GM12878 (cell line): ENCODE measurements at regions not wholly inside any gene's neighbourhood (a gene's known extent, or its start where the extent isn't known, plus 50 kb on each side); places are given as distances from the start of the nearest gene placed in this dataset.

Experiments
- ATAC-seq: fragments of 200-7000 bp; cut with Tn5 transposase; 3 replicates; pipeline ENCODE4 v1.9.1; 2020; ENCODE audit warnings: mild to moderate bottlenecking, moderate library complexity
- BruUV-seq: library from RNA; stranded (reverse); fragments of 400-500 nt; replicated peaks from 2 replicates; lab custom pipeline; 2021; lab: Mats Ljungman, UMichigan
- CTCF ChIA-PET: fragments of 300-600 bp; sonication (Branson Sonifier 250); formaldehyde crosslinking; extraction: SDS; loops from one replicate; lab custom pipeline; 2021; ENCODE audit warnings: inconsistent platforms; lab: Yijun Ruan, JAX
- POLR2A ChIA-PET: fragments of 350-600 bp; formaldehyde crosslinking; extraction: SDS; loops from one replicate; lab custom pipeline; 2021; ENCODE audit warnings: inconsistent platforms; lab: Charles Lee
- RAD21 ChIA-PET: fragments of 300-600 bp; sonication (Branson Sonifier 250); formaldehyde crosslinking; loops from one replicate; lab custom pipeline; 2023; ENCODE audit warnings: antibody characterized with exemption; ENCODE audit not compliant: unreplicated experiment; lab: Charles Lee
- SMC1A ChIA-PET: fragments of 300-600 bp; sonication (Branson Sonifier 250); formaldehyde crosslinking; loops from one replicate; lab custom pipeline; 2023; ENCODE audit not compliant: unreplicated experiment, uncharacterized antibody; lab: Charles Lee
- DNase-seq: peaks from one replicate; pipeline ENCODE4 v3.0.0-alpha.2; 2011; ENCODE audit warnings: low read depth, low spot score
- FAIRE-seq: peaks from 3 replicates; lab custom pipeline; 2011; peaks lifted over from hg19 to GRCh38; lab: Jason Lieb, UNC
- H2AFZ ChIP-seq: 2 replicates; pipeline ENCODE4 v1.6.0; 2011; ENCODE audit warnings: low read depth, low read length, control low read depth; ENCODE audit not compliant: control insufficient read depth
- H3K27ac ChIP-seq: 2 replicates; pipeline ENCODE4 v1.5.1; 2011; ENCODE audit warnings: control low read depth; ENCODE audit not compliant: control insufficient read depth, insufficient read depth
- H3K27me3 ChIP-seq, 2 experiments: replicated peaks in 1 of 2; 2 replicates each; pipeline versions ENCODE4 v1.6.0 to v1.6.1; 2011; ENCODE audit warnings: low read length in 1 of 2; ENCODE audit not compliant: control insufficient read depth in 2 of 2, insufficient read depth in 2 of 2
- H3K36me3 ChIP-seq, 2 experiments: 2 replicates each; pipeline ENCODE4 v1.5.1; 2011; ENCODE audit warnings: low read length in 1 of 2; ENCODE audit not compliant: control insufficient read depth in 2 of 2, insufficient read depth in 2 of 2
- H3K4me1 ChIP-seq: 2 replicates; pipeline ENCODE4 v1.6.1; 2011; ENCODE audit warnings: mild to moderate bottlenecking, low read length, moderate library complexity, mixed read lengths; ENCODE audit not compliant: control insufficient read depth, insufficient read depth
- H3K4me2 ChIP-seq: 2 replicates; pipeline ENCODE4 v1.6.0; 2011; ENCODE audit warnings: control low read depth; ENCODE audit not compliant: control insufficient read depth, insufficient read depth
- H3K4me3 ChIP-seq: fragments of 200-600 bp; sonication (generic); 2 replicates; pipeline ENCODE4 v1.5.1; 2016
- H3K79me2 ChIP-seq: 2 replicates; pipeline ENCODE4 v1.6.0; 2011; ENCODE audit warnings: low read length; ENCODE audit not compliant: control insufficient read depth, insufficient read depth
- H3K9ac ChIP-seq: 2 replicates; pipeline ENCODE4 v1.8.0; 2011; ENCODE audit warnings: low read length, control low read depth, mixed read lengths; ENCODE audit not compliant: control insufficient read depth, insufficient read depth
- H3K9me3 ChIP-seq: replicated peaks from 3 replicates; pipeline ENCODE4 v1.5.1; 2011; ENCODE audit warnings: mild to moderate bottlenecking, low read length; ENCODE audit not compliant: control insufficient read depth, insufficient read depth
- H4K20me1 ChIP-seq: 2 replicates; pipeline ENCODE4 v1.6.0; 2011; ENCODE audit not compliant: control insufficient read depth, insufficient read depth
- HDAC2 ChIP-seq: fragments of 200-600 bp; sonication (generic); IDR thresholded peaks from 2 replicates; pipeline ENCODE4 v1.6.1; 2017
- KAT2A ChIP-seq: conservative IDR thresholded peaks from 2 replicates; pipeline ENCODE4 v1.6.1; 2011; ENCODE audit warnings: low read depth, low read length; ENCODE audit not compliant: control insufficient read depth
- SPI1 ChIP-seq: IDR thresholded peaks from 2 replicates; pipeline ENCODE4 v1.6.1; 2011; ENCODE audit warnings: low read depth, mild to moderate bottlenecking, low read length, moderate library complexity, borderline replicate concordance; ENCODE audit not compliant: insufficient read depth
- STAT3 ChIP-seq: IDR thresholded peaks from 2 replicates; pipeline ENCODE4 v1.6.1; 2011; ENCODE audit warnings: low read depth, low read length, improper control_type of control experiment
- YBX1 ChIP-seq: fragments of 450-650 bp; IDR thresholded peaks from 2 replicates; pipeline ENCODE4 v1.6.1; 2016; ENCODE audit warnings: antibody characterized with exemption
- WGBS: methylation state at CpG from one replicate; pipeline ENCODE4 v1.1.6; 2016; ENCODE audit warnings: low lambda C conversion rate; ENCODE audit not compliant: insufficient replicate concordance, insufficient coverage; ENCODE audit errors: missing lambda C conversion rate; 5-methylcytosine and 5-hydroxymethylcytosine counted together
- in situ Hi-C: fragments of 300-500 bp; cut with MboI; formaldehyde crosslinking; loops from 9 replicates; pipeline ENCODE4 v1.14.3; 2018; ENCODE audit warnings: mixed read lengths
- intact Hi-C: fragments of 100-400 bp; cut with micrococcal nuclease; formaldehyde crosslinking; loops from one replicate; pipeline ENCODE4 v1.14.2; 2022; ENCODE audit not compliant: unreplicated experiment
- TF ChIP-seq, protein P1 (sequence below): IDR thresholded peaks from 2 replicates; pipeline ENCODE4 v1.6.1; 2012; ENCODE audit warnings: low read depth, low read length, improper control_type of control experiment

DNA sequence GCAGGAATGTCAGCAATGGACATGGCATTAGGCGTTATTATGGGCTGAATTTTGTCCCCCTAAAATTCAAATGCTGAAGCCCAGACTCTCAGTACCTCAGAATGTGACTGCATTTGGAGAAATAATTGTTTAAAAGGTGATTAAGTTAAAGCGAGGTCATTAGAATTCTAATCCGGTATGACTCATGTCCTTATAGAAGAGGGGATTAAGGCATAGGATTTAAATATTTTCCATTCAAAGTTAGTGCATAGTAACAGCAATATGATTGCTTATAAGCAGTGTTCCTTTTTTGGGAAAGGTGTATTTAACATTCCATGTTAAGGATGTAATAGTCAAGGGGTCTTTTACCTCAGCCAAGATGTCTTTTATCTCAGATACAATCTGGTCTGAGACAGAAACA lies 95.5 kb downstream of the NHLRC3 start:
- CTCF ChIA-PET = interaction anchor here (1.4 to 3.3 kb wide), 2 partner anchors 11 to 125 kb away, joined by 3 to 17 read pairs; no protein-coding TSS in a partner anchor
- no peak for ATAC-seq
- Histone ChIP-seq H3K27ac (no peak overlapping the region), H3K79me2 (no peaks in the 10 kb centered on the region), H3K9ac (no peak overlapping the region), H3K36me3 (no peaks in the 10 kb centered on the region), H3K9me3 (no peaks in the 10 kb centered on the region), H4K20me1 (no peaks in the 10 kb centered on the region), H3K4me3 (no peak overlapping the region), H2AFZ (no peak overlapping the region)
- 59% methylated on average over 3 of the region's 3 CpGs for WGBS
- FAIRE-seq = no peak
- intact Hi-C loops (no loop called here), in situ Hi-C loops (no loop called here)
- no peak for DNase-seq
- RAD21 ChIA-PET = interaction anchor here (1.3 kb wide), 1 partner anchor 478 kb away, joined by 3 read pairs; no protein-coding TSS in a partner anchor
- TF ChIP-seq, protein P1, sequence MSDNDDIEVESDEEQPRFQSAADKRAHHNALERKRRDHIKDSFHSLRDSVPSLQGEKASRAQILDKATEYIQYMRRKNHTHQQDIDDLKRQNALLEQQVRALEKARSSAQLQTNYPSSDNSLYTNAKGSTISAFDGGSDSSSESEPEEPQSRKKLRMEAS = no peak
- TF ChIP-seq SPI1 (no peak), KAT2A (no peak), STAT3 (no peak)
- TF ChIP-seq, all 136 proteins: peak for 0
- BruUV-seq = no TSS peak
- Histone ChIP-seq H3K4me1 (no peaks in the 10 kb centered on the region), H3K4me2 (no peak overlapping the region), H3K27me3 (peaks cover 0 to 2% of the 10 kb centered on the region in 2 experiments; a peak in 1 of 4 replicates)
- ChIA-PET SMC1A (interaction anchor here (1.1 kb wide), 1 partner anchor 9 kb away, joined by 3 read pairs; no protein-coding TSS in a partner anchor), POLR2A (no interaction called here)

DNA sequence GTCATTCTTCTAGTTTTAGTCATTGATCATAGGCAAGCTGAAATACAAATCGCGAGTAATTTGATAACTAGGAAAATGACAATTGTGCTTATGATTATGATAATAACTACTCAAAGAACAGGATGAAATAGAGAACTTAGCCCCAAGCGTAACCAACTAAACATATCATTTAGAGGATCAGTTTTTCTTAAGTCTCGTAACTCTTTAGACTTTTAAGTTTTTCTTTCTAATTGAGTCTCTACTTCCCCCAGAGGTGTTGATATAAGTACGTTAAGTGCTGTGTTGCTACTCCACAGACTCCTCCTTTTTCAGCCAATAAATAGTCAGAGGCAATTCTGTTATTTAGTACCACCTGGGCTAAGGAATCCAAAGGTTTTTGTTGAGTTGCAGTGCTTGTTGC lies 96.3 kb downstream of the NHLRC3 start:
- no peak for FAIRE-seq
- ATAC-seq = no peak

More for the DNA sequence above, 96.3 kb downstream of the NHLRC3 start:
- TF ChIP-seq HDAC2 (no peak), YBX1 (no peak)
- ChIA-PET CTCF (interaction anchor here (0.8 kb wide), 1 partner anchor 11 kb away, joined by 5 read pairs; no protein-coding TSS in a partner anchor), POLR2A (no interaction called here), RAD21 (no interaction called here), SMC1A (no interaction called here)
- 38% methylated on average over 5 of the region's 5 CpGs for WGBS
- intact Hi-C loops (no loop called here), in situ Hi-C loops (no loop called here)
- H3K9me3 ChIP-seq = no peaks in the 10 kb centered on the region
- H3K4me3 ChIP-seq = no peak overlapping the region
- H3K79me2 ChIP-seq = no peaks in the 10 kb centered on the region
- DNase-seq = no peak
- no peaks in the 10 kb centered on the region for H3K36me3 ChIP-seq
- H3K4me1 ChIP-seq = no peaks in the 10 kb centered on the region
- no peaks in the 10 kb centered on the region for H4K20me1 ChIP-seq
- no TSS peak for BruUV-seq
- H3K9ac ChIP-seq = no peak overlapping the region
- no peak overlapping the region for H3K4me2 ChIP-seq
- H2AFZ ChIP-seq = no peak overlapping the region
- H3K27ac ChIP-seq = no peak overlapping the region
- H3K27me3 ChIP-seq = no peaks in the 10 kb centered on the region
